WI38 (cell line): ENCODE measurements at regions not wholly inside any gene's neighbourhood (a gene's known extent, or its start where the extent isn't known, plus 50 kb on each side); places are given as distances from the start of the nearest gene placed in this dataset.

Source experiments
- H3K4me3 ChIP-seq: 2 replicates; pipeline ENCODE4 v1.5.1; 2011; ENCODE audit warnings: low read depth, mild to moderate bottlenecking, control low read depth, low read length
- CTCF ChIP-seq: IDR thresholded peaks from 2 replicates; pipeline ENCODE4 v1.5.1; 2012; ENCODE audit warnings: low read depth, mild to moderate bottlenecking, control low read depth, low read length

- no peak for TF ChIP-seq CTCF
- H3K4me3 ChIP-seq: no peak overlapping the region
These were observed 499.5 kb downstream of the AACS start for GRCh38 chr12:125564753-125565152.

GRCh38 chr12:125567581-125567980, 502.3 kb downstream of the AACS start:
- TF ChIP-seq CTCF: no peak
- H3K4me3 ChIP-seq: no peak overlapping the region

- TF ChIP-seq CTCF: no peak
These were observed 503.1 kb downstream of the AACS start for GRCh38 chr12:125568306-125568705.

GRCh38 chr12:125573271-125573670, 508.0 kb downstream of the AACS start:
- H3K4me3 ChIP-seq: no peak overlapping the region
- TF ChIP-seq CTCF: no peak

More at GRCh38 chr12:125568306-125568705, 503.1 kb downstream of the AACS start:
- H3K4me3 ChIP-seq: no peak overlapping the region

- no peak for TF ChIP-seq CTCF
- no peak overlapping the region for H3K4me3 ChIP-seq
These were observed 512.1 kb downstream of the AACS start for GRCh38 chr12:125577334-125577733.

GRCh38 chr12:125579916-125580315, 514.7 kb downstream of the AACS start:
- no peak overlapping the region for H3K4me3 ChIP-seq
- TF ChIP-seq CTCF: no peak

- no peak for TF ChIP-seq CTCF
- H3K4me3 ChIP-seq: no peak overlapping the region
These were observed 517.8 kb downstream of the AACS start for GRCh38 chr12:125583071-125583470.
